AG10803 (cell line): ENCODE measurements at regions not wholly inside any gene's neighbourhood (a gene's known extent, or its start where the extent isn't known, plus 50 kb on each side); places are given as distances from the start of the nearest gene placed in this dataset.

ENCODE experiments used
- DNase-seq: peaks from one replicate; pipeline ENCODE4 v3.0.0; 2010; ENCODE audit warnings: low read depth
- H3K4me3 ChIP-seq: 2 replicates; pipeline ENCODE4 v1.5.1; 2011; ENCODE audit warnings: mild to moderate bottlenecking, low read length, control low read depth
- TF ChIP-seq, protein P1 (sequence below): conservative IDR thresholded peaks from 2 replicates; pipeline ENCODE4 v1.5.1; 2011; ENCODE audit warnings: mild to moderate bottlenecking, low read length, control low read depth, inconsistent platforms

DNA sequence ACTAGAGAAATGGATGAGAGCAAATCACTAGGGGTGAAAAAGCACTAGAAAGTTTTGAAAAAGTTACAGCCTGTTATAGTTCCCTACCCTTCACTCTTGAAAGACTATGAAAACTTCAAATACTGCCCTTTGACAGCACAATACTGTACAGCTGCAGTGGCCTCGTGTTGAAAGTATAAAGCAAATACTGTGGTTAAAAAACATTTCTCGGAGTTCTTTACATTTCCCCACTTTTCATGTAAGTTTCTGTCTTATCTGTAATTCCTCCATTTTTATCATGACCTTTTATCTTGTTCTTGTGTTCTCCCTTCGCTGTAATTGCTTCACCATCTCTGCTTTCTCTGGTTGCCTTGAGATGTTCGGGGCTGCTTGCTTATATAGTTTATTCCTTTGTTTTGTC is 423.8 kb upstream of the CFAP20DC start:
- TF ChIP-seq, protein P1, sequence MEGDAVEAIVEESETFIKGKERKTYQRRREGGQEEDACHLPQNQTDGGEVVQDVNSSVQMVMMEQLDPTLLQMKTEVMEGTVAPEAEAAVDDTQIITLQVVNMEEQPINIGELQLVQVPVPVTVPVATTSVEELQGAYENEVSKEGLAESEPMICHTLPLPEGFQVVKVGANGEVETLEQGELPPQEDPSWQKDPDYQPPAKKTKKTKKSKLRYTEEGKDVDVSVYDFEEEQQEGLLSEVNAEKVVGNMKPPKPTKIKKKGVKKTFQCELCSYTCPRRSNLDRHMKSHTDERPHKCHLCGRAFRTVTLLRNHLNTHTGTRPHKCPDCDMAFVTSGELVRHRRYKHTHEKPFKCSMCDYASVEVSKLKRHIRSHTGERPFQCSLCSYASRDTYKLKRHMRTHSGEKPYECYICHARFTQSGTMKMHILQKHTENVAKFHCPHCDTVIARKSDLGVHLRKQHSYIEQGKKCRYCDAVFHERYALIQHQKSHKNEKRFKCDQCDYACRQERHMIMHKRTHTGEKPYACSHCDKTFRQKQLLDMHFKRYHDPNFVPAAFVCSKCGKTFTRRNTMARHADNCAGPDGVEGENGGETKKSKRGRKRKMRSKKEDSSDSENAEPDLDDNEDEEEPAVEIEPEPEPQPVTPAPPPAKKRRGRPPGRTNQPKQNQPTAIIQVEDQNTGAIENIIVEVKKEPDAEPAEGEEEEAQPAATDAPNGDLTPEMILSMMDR = no peak
- DNase-seq = no peak
- H3K4me3 ChIP-seq = no peak overlapping the region

DNA sequence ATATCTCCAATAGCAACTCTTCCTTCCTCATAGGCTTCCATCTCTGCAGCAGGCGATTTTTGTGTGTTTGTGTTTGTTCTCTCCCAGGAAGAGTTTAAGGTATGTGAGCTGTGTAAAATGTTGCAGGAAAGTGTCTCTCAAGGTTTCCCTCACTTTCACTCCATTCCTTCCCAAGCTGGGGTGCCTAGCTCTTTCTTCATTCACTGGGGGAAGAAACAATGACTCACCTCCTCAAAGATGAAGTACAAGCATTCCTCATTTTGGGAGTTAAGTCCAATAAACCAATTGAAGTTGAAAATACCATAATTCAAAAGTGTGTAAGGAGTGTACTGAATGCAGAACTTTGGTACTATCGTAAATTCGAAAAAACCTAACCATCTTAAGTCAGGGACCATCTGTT is 422.7 kb upstream of the CFAP20DC start:
- TF ChIP-seq, protein P1 = no peak
- H3K4me3 ChIP-seq = no peak overlapping the region
- peak; percentile 30 for DNase-seq

DNA sequence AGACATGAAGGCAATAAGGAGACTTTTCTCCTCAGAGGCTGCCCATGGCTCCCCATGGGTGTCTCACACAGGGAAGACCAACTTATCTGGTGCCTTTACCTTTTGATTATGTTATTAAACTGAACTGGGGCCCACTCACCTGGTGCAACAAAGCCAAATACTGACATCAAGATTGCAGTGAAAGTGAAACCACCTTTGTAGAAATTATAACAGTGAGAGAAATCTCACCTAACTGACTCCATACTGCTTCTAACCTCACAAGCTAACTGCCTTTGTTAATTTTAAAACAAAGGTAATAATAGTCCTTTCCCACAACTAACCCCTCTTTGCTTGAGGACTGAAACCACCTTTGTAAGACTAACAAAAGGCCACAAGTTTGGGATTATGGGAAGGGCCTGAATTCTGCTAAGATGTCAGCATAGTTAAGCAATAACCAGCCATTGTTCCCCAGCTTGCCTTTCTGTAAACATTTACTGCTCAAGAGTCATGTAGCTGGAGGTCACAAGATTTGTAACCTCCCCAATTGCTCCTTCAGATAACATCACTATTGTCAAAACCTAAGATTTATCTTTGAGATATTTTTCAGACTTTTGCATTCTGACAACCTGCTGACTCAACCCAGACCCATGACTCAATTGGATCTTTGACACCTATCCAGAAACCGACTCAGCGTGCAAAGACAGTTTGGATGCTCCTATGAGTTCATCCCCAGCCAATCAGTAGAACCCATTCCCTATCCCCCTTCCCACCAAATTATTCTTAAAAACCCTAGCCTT is 420.3 kb upstream of the CFAP20DC start:
- TF ChIP-seq, protein P1 = no peak
- DNase-seq = peak; percentile 3

GRCh38 chr3:59467476-59467875 is 417.7 kb upstream of the CFAP20DC start:
- H3K4me3 ChIP-seq = no peak overlapping the region
- no peak for DNase-seq
- TF ChIP-seq, protein P1 = no peak

More for the DNA sequence above, 420.3 kb upstream of the CFAP20DC start:
- no peak overlapping the region for H3K4me3 ChIP-seq

DNA sequence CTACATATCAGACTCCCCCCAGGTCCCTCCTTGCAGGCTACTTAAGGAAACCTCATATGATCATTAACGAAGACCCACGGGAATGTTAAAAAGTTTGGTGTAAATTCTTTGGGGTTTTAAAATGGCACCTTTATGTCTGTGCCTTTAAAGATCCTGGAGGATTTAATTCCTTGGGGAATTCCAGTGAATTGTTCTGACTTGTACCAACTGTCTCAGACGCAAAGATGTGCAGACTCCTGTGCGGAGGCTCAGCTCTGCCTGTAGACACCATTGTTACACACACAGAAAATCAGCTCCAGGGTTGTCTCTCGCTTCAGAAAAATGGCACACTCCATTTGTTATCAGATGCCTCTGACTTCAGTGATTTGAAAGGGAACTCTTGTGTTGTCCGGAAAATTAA is 414.4 kb upstream of the CFAP20DC start:
- H3K4me3 ChIP-seq = no peak overlapping the region
- TF ChIP-seq, protein P1 = no peak
- DNase-seq = no peak

DNA sequence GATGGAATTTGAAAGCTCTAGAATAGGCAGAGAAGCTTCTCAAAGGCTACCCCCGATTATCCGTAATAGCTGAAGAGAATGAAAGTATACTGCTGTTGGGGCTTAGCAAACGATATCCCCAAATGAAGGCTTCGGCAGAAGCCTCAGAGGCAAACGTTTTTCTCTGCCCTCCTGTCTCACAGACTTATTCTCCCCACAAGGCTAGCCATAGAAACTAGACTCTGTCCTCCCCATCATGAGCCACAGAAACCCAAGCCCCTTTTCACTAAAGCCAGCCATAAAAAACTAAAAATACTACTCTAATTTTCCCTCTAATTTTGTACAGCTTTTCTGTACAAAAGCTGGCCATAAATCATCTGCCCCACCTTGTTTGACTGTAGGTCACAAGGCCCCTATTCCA is 413.4 kb upstream of the CFAP20DC start:
- H3K4me3 ChIP-seq = no peak overlapping the region
- TF ChIP-seq, protein P1 = no peak
- DNase-seq = no peak

DNA sequence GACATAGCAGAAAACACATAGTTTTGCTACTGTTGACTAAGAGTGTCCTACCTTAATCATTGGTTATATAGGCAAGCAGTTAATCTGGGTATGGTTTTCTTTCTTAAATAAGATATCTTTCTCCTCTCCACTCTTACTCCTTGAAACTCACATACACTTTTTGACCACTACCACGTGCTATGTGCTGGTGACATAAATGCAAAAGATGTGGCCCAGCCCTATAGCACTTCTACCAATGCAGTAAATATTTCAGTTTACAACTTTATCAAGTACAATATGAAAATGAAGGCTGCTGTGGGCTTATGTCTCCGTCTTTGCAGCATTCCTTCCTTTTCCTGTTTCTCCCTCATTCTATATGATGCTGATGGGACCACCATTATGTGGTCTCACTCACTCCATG is 410.2 kb upstream of the CFAP20DC start:
- TF ChIP-seq, protein P1 = no peak
- H3K4me3 ChIP-seq = no peak overlapping the region
- no peak for DNase-seq
